ENCODE measurements at regions not wholly inside any gene's neighbourhood (a gene's known extent, or its start where the extent isn't known, plus 50 kb on each side); places are given as distances from the start of the nearest gene placed in this dataset.

- 88% methylated on average over 6 of the region's 6 CpGs for WGBS, 2 donors
- intact Hi-C loops (cut with DNase I; ENCODE audit: low total_unique reads): no loop called here
- no peak for DNase-seq (ENCODE audit: low spot score in 2 of 2)
Observed at GRCh38 chr20:58596244-58596643, 54.8 kb upstream of the STX16 start.

GRCh38 chr20:58595167-58595566 is 55.9 kb upstream of the STX16 start:
- intact Hi-C loops (cut with DNase I; ENCODE audit: low total_unique reads): no loop called here
- TF ChIP-seq CTCF (IDR thresholded peaks at IDR 0.05): no peak
- no peak for TF ChIP-seq POLR2A (IDR thresholded peaks at IDR 0.05)
- 65 to 68% methylated on average over 3 of the region's 3 CpGs for WGBS, 2 donors
- no peak for DNase-seq (ENCODE audit: low spot score in 2 of 2)
- H3K4me3 ChIP-seq (ENCODE audit: low read depth, poor library complexity, severe bottlenecking): no peak overlapping the region

More at GRCh38 chr20:58596244-58596643, 54.8 kb upstream of the STX16 start:
- no peak overlapping the region for H3K4me3 ChIP-seq (ENCODE audit: low read depth, poor library complexity, severe bottlenecking)
- no peak for TF ChIP-seq POLR2A (IDR thresholded peaks at IDR 0.05)
- no peak for TF ChIP-seq CTCF (IDR thresholded peaks at IDR 0.05)

GRCh38 chr20:58593880-58594638 is 57.0 kb upstream of the STX16 start:
- intact Hi-C loops (cut with DNase I; ENCODE audit: low total_unique reads): no loop called here
- DNase-seq (ENCODE audit: low spot score in 2 of 2): no peak
- no peak overlapping the region for H3K4me3 ChIP-seq (ENCODE audit: low read depth, poor library complexity, severe bottlenecking)
- 67 to 70% methylated on average over 17 to 18 of the region's 18 CpGs for WGBS, 2 donors
- no peak for TF ChIP-seq CTCF (IDR thresholded peaks at IDR 0.05)
- TF ChIP-seq POLR2A (IDR thresholded peaks at IDR 0.05): no peak

- WGBS, 2 donors: 91% methylated on average over 13 of the region's 13 CpGs
- intact Hi-C loops (cut with DNase I; ENCODE audit: low total_unique reads): no loop called here
- H3K4me3 ChIP-seq (ENCODE audit: low read depth, poor library complexity, severe bottlenecking): no peak overlapping the region
- DNase-seq (ENCODE audit: low spot score in 2 of 2): no peak
- TF ChIP-seq CTCF (IDR thresholded peaks at IDR 0.05) (no peak), POLR2A (IDR thresholded peaks at IDR 0.05) (no peak)
Observed at GRCh38 chr20:58592076-58592695, 58.9 kb upstream of the STX16 start.

- WGBS, 2 donors: 69 to 85% methylated on average over 12 of the region's 12 CpGs
- TF ChIP-seq CTCF (IDR thresholded peaks at IDR 0.05) (no peak), POLR2A (IDR thresholded peaks at IDR 0.05) (no peak)
- no peak for DNase-seq (ENCODE audit: low spot score in 2 of 2)
- intact Hi-C loops (cut with DNase I; ENCODE audit: low total_unique reads): no loop called here
- no peak overlapping the region for H3K4me3 ChIP-seq (ENCODE audit: low read depth, poor library complexity, severe bottlenecking)
Observed at GRCh38 chr20:58590679-58591473, 60.2 kb upstream of the STX16 start.

Measured in lower leg skin (tissue), 4 donors.